Posterior cingulate gyrus (tissue), 11 donors: ENCODE measurements at regions not wholly inside any gene's neighbourhood (a gene's known extent, or its start where the extent isn't known, plus 50 kb on each side); places are given as distances from the start of the nearest gene placed in this dataset.
"Not testable (repeated sequence)": the region's sequence is repeated elsewhere in the genome, so short reads cannot be mapped to it uniquely, and the experiment has no call there.

ENCODE experiments used
- DNase-seq, 10 donors: peaks; one replicate each; pipeline versions ENCODE4 v3.0.0 to v3.0.0-alpha.2; 2020 to 2021; ENCODE audit warnings: mixed read lengths in 3 of 10
- intact Hi-C: fragments of 100-400 bp; cut with DNase I; formaldehyde crosslinking; loops from one replicate; pipeline ENCODE4 v1.15.1; 2023

- intact Hi-C loops: not testable (repeated sequence)
- peak in 2 of 10 donors; percentile 74 to 84 for DNase-seq
Observed at GRCh38 chr22:11341387-11342068, 4186.5 kb upstream of the OR11H1 start.

GRCh38 chr22:11351181-11351580, 4176.8 kb upstream of the OR11H1 start:
- DNase-seq, intact Hi-C loops: not testable (repeated sequence)

GRCh38 chr22:11352287-11352686, 4175.7 kb upstream of the OR11H1 start:
- intact Hi-C loops, DNase-seq: not testable (repeated sequence)

- intact Hi-C loops: no loop called here
- peak in 2 of 10 donors; percentile 55 to 73 for DNase-seq
Observed at GRCh38 chr22:11360632-11361031, 4167.4 kb upstream of the OR11H1 start.

- peak in 1 of 10 donors; percentile 45 for DNase-seq
- intact Hi-C loops: not testable (repeated sequence)
Observed at GRCh38 chr22:11361496-11361895, 4166.5 kb upstream of the OR11H1 start.

GRCh38 chr22:11369612-11370307, 4158.2 kb upstream of the OR11H1 start:
- DNase-seq, intact Hi-C loops: not testable (repeated sequence)

GRCh38 chr22:11370311-11370710, 4157.7 kb upstream of the OR11H1 start:
- intact Hi-C loops, DNase-seq: not testable (repeated sequence)
